PC-9 (cell line): ENCODE measurements at regions not wholly inside any gene's neighbourhood (a gene's known extent, or its start where the extent isn't known, plus 50 kb on each side); places are given as distances from the start of the nearest gene placed in this dataset.
"Not testable (repeated sequence)": the region's sequence is repeated elsewhere in the genome, so short reads cannot be mapped to it uniquely, and the experiment has no call there.

Experiments
- CTCF ChIP-seq: fragments of 200-600 bp; sonication (generic); conservative IDR thresholded peaks from 2 replicates; pipeline ENCODE4 v1.6.1; 2017; ENCODE audit warnings: mixed run types, antibody characterized with exemption, mild to moderate bottlenecking, moderate library complexity
- EZH2 ChIP-seq: fragments of 200-600 bp; sonication (generic); IDR thresholded peaks from 2 replicates; pipeline ENCODE4 v1.8.0; 2017; ENCODE audit warnings: antibody characterized with exemption, low read depth

- not testable (repeated sequence) for TF ChIP-seq CTCF, EZH2
Observed at GRCh38 chr17:26735977-26736376, 557.9 kb upstream of the WSB1 start.
